SK-N-MC (cell line): ENCODE measurements at regions not wholly inside any gene's neighbourhood (a gene's known extent, or its start where the extent isn't known, plus 50 kb on each side); places are given as distances from the start of the nearest gene placed in this dataset.
A peak's percentile ranks its signal among the peaks of the same experiment; 100 is the strongest.

Experiments
- DNase-seq: peaks from one replicate; pipeline ENCODE4 v3.0.0-alpha.2; 2011; ENCODE audit warnings: low read depth, low spot score
- H3K27ac ChIP-seq: fragments of 200-600 bp; sonication (generic); 2 replicates; pipeline ENCODE4 v1.5.1; 2016; ENCODE audit warnings: mixed run types
- H3K36me3 ChIP-seq: fragments of 200-600 bp; sonication (generic); 2 replicates; pipeline ENCODE4 v1.6.1; 2017; ENCODE audit warnings: antibody characterized with exemption, low read length, mixed read lengths; ENCODE audit not compliant: insufficient read depth
- H3K4me3 ChIP-seq: fragments of 200-600 bp; sonication (generic); 2 replicates; pipeline ENCODE4 v1.5.1; 2016
- H3K9ac ChIP-seq: fragments of 200-600 bp; sonication (generic); 2 replicates; pipeline ENCODE4 v1.8.0; 2017; ENCODE audit warnings: mixed run types, mixed read lengths; ENCODE audit not compliant: insufficient read length
- H3K9me3 ChIP-seq: fragments of 200-600 bp; sonication (generic); 2 replicates; pipeline ENCODE4 v1.6.1; 2017; ENCODE audit warnings: low read depth, mild to moderate bottlenecking, antibody characterized with exemption, low read length, moderate library complexity, mixed read lengths
- EZH2 ChIP-seq: fragments of 200-600 bp; sonication (generic); IDR thresholded peaks from one replicate; pipeline ENCODE4 v1.6.1; 2017; ENCODE audit warnings: antibody characterized with exemption
- FOXP2 ChIP-seq: optimal IDR thresholded peaks from 2 replicates; pipeline ENCODE3; 2011; ENCODE audit warnings: mild to moderate bottlenecking, moderate library complexity; ENCODE audit not compliant: insufficient read depth; ENCODE audit errors: extremely low read length, control extremely low read depth
- POLR2AphosphoS5 ChIP-seq: IDR thresholded peaks from 2 replicates; pipeline ENCODE4 v1.6.1; 2012; ENCODE audit warnings: mild to moderate bottlenecking, low read depth, low read length, borderline replicate concordance

- H3K27ac ChIP-seq: no peak overlapping the region
- H3K9me3 ChIP-seq: no peaks in the 10 kb centered on the region
- TF ChIP-seq FOXP2 (no peak), EZH2 (no peak), POLR2AphosphoS5 (no peak)
- DNase-seq: no peak
- H3K36me3 ChIP-seq: no peaks in the 10 kb centered on the region
- H3K4me3 ChIP-seq: no peak overlapping the region
- H3K9ac ChIP-seq: no peak overlapping the region
These were observed 214.7 kb upstream of the INTU start for GRCh38 chr4:127417885-127418535.

GRCh38 chr4:127419431-127419830, 213.3 kb upstream of the INTU start:
- no peak overlapping the region for H3K4me3 ChIP-seq

GRCh38 chr4:127421437-127421836, 211.3 kb upstream of the INTU start:
- DNase-seq: no peak
- H3K27ac ChIP-seq: 0 out of 2 replicates have a peak overlapping the region, but pooled peaks have one; percentile 57

More at GRCh38 chr4:127419431-127419830, 213.3 kb upstream of the INTU start:
- TF ChIP-seq POLR2AphosphoS5 (no peak), EZH2 (no peak), FOXP2 (no peak)
- Histone ChIP-seq H3K9ac (no peak overlapping the region), H3K9me3 (no peaks in the 10 kb centered on the region), H3K27ac (no peak overlapping the region), H3K36me3 (no peaks in the 10 kb centered on the region)
- no peak for DNase-seq

GRCh38 chr4:127425202-127425845, 207.4 kb upstream of the INTU start:
- Histone ChIP-seq H3K9ac (no peak overlapping the region), H3K36me3 (no peaks in the 10 kb centered on the region), H3K4me3 (no peak overlapping the region), H3K9me3 (no peaks in the 10 kb centered on the region), H3K27ac (no peak overlapping the region)
- no peak for TF ChIP-seq EZH2
- no peak for TF ChIP-seq FOXP2
- TF ChIP-seq POLR2AphosphoS5: no peak
- no peak for DNase-seq

More at GRCh38 chr4:127421437-127421836, 211.3 kb upstream of the INTU start:
- H3K9ac ChIP-seq: no peak overlapping the region
- H3K36me3 ChIP-seq: no peaks in the 10 kb centered on the region
- H3K9me3 ChIP-seq: no peaks in the 10 kb centered on the region
- H3K4me3 ChIP-seq: no peak overlapping the region
- no peak for TF ChIP-seq POLR2AphosphoS5
- TF ChIP-seq EZH2: no peak
- TF ChIP-seq FOXP2: no peak

GRCh38 chr4:127425851-127426250, 206.9 kb upstream of the INTU start:
- Histone ChIP-seq H3K9ac (no peak overlapping the region), H3K27ac (no peak overlapping the region), H3K4me3 (no peak overlapping the region), H3K9me3 (no peaks in the 10 kb centered on the region), H3K36me3 (no peaks in the 10 kb centered on the region)
- no peak for DNase-seq
- no peak for TF ChIP-seq POLR2AphosphoS5
- TF ChIP-seq FOXP2: no peak
- TF ChIP-seq EZH2: no peak

- no peaks in the 10 kb centered on the region for H3K36me3 ChIP-seq
- DNase-seq: no peak
- H3K27ac ChIP-seq: no peak overlapping the region
- TF ChIP-seq EZH2 (no peak), FOXP2 (no peak), POLR2AphosphoS5 (no peak)
- H3K4me3 ChIP-seq: no peak overlapping the region
- no peak overlapping the region for H3K9ac ChIP-seq
- H3K9me3 ChIP-seq: no peaks in the 10 kb centered on the region
These were observed 191.2 kb upstream of the INTU start for GRCh38 chr4:127441571-127441970.

- H3K36me3 ChIP-seq: no peaks in the 10 kb centered on the region
- no peaks in the 10 kb centered on the region for H3K9me3 ChIP-seq
- DNase-seq: no peak
- H3K4me3 ChIP-seq: no peak overlapping the region
- no peak overlapping the region for H3K9ac ChIP-seq
- TF ChIP-seq POLR2AphosphoS5: no peak
- TF ChIP-seq EZH2: no peak
- no peak for TF ChIP-seq FOXP2
- no peak overlapping the region for H3K27ac ChIP-seq
These were observed 187.3 kb upstream of the INTU start for GRCh38 chr4:127445471-127445870.

GRCh38 chr4:127446427-127446885, 186.3 kb upstream of the INTU start:
- Histone ChIP-seq H3K9ac (no peak overlapping the region), H3K9me3 (no peaks in the 10 kb centered on the region), H3K4me3 (no peak overlapping the region), H3K27ac (no peak overlapping the region), H3K36me3 (no peaks in the 10 kb centered on the region)
- TF ChIP-seq POLR2AphosphoS5: no peak
- TF ChIP-seq EZH2: no peak
- TF ChIP-seq FOXP2: no peak
- no peak for DNase-seq
